HG02759 (cell line): ENCODE measurements at regions not wholly inside any gene's neighbourhood (a gene's known extent, or its start where the extent isn't known, plus 50 kb on each side); places are given as distances from the start of the nearest gene placed in this dataset.

ENCODE experiments used
- ATAC-seq: cut with Tn5 transposase; IDR thresholded peaks from one replicate; pipeline ENCODE4 v1.9.1; 2021; ENCODE audit warnings: mild to moderate bottlenecking, moderate library complexity; ENCODE audit not compliant: unreplicated experiment

DNA sequence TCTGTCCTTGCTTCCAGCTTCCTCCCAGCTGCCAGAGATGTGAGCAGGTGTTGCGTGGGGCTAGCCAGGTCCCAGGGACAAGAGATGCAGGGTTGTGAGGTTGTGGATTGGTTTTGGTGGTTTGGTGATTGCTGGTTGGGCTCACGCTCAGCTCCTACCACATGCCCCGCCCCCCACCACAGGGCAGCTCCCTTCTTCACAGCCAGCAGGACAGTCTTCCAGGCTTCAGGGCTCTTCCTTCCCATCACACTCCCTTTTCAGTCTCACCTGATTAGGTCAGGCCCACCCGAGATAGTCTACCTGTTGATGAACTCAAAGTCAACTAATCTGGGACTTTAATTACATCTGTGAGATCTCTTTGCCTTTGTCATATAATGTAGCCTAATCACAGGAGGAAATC, 52.0 kb upstream of the GLI2 start:
- ATAC-seq: no peak

DNA sequence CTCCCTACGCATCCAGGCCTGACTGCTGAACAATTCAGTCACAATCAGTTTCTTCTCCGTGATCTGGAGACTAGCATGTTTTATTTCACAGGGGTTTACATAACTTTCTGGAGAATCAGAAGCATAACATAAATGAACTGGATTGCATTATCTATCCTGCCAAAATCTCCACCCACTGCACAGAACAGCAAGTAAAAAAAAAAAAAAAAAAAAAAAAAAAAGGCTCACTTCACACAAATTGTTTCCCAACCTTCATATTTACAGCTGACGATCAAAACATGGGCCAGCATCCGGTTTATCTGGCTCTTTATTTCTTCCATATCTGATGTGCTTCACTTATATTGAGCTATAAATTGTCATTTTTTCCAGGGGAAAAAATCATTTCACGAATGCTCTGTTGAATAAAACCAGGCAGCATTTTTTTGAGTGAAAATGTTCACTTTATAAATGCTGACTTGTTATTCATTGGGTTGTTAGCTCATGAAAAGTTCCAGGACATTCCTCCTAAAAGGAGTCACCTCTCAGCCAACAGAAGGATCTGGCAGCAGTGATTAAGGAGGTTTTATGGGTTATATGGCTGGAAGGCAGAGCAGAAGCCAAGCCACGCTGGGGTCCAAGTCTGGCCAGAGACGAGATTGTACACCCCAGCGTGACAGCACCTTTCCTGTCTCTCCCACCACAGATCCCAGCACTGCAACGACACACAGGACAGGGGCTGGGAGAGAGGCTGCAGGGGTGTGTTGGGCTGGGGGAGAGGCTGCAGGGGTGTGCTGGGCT, 51.2 kb upstream of the GLI2 start:
- ATAC-seq: no peak

DNA sequence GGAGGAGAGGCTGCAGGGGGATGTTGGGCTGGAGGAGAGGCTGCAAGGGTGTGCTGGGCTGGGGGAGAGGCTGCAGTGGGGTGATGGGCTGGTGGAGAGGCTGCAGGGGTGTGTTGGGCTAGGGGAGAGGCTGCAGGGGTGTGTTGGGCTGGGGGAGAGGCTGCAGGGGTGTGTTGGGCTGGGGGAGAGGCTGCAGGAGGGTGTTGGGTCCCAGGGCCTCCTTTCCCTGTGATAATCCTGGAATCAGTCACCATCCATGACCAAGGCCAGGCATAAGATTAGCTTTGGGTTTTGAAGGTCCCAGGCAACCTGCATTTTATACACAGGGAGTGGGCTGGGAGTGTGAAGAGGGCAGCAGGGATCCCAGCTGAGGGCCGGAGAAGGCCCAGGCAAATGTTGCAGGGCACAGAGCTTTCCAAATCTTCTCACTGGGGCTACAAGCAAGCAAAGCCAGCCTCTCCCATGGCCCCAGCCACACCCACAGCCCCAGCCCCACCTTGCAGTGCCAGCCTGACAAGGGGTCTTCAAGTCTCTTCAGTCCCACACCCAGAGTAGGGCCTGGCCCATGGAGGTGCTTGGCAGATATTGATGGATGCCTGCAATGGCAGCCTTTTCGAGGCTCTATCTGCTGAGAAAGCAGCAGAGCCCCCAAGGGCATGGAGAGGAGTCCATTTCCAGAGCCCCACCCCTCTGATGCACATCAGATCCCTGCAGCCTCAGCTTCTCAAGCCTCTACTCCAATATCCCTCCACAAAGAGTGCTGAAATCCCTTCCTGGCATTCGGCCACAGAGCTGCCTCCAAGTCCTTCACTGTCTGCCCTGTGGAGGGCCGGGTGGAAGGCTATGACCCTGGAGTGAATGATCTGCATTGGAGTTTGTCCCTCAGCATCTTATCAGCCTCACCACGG, 50.3 kb upstream of the GLI2 start:
- ATAC-seq: no peak
